Activated naive CD4-positive, alpha-beta T cell treated with anti-CD3 and anti-CD28 coated beads, Interleukin-2, amount 10 ng/mL, durations not matched to agents 7 days and 5 days (primary cell): ENCODE measurements at regions not wholly inside any gene's neighbourhood (a gene's known extent, or its start where the extent isn't known, plus 50 kb on each side); places are given as distances from the start of the nearest gene placed in this dataset.

ENCODE experiments used
- CTCF ChIA-PET: fragments of 350-600 bp; sonication (Branson Sonifier 250); formaldehyde crosslinking; loops from one replicate; lab custom pipeline; 2021; ENCODE audit warnings: antibody characterized with exemption; lab: Charles Lee
- DNase-seq: peaks from one replicate; pipeline ENCODE4 v3.0.0-alpha.2; 2020
- H3K27ac Mint-ChIP-seq: one replicate; pipeline ENCODE4 v1.8.0; 2021; ENCODE audit warnings: mild to moderate bottlenecking, moderate library complexity, mixed read lengths
- H3K27me3 Mint-ChIP-seq: one replicate; pipeline ENCODE4 v1.8.0; 2021; ENCODE audit warnings: mild to moderate bottlenecking, mixed read lengths
- H3K36me3 Mint-ChIP-seq: one replicate; pipeline ENCODE4 v1.8.0; 2021; ENCODE audit warnings: mixed read lengths
- H3K4me1 Mint-ChIP-seq: one replicate; pipeline ENCODE4 v1.8.0; 2021; ENCODE audit warnings: mixed read lengths
- H3K4me3 Mint-ChIP-seq: one replicate; pipeline ENCODE4 v1.8.0; 2021; ENCODE audit warnings: mild to moderate bottlenecking, moderate library complexity, mixed read lengths
- H3K9me3 Mint-ChIP-seq: one replicate; pipeline ENCODE4 v1.8.0; 2021; ENCODE audit warnings: mixed read lengths

DNA sequence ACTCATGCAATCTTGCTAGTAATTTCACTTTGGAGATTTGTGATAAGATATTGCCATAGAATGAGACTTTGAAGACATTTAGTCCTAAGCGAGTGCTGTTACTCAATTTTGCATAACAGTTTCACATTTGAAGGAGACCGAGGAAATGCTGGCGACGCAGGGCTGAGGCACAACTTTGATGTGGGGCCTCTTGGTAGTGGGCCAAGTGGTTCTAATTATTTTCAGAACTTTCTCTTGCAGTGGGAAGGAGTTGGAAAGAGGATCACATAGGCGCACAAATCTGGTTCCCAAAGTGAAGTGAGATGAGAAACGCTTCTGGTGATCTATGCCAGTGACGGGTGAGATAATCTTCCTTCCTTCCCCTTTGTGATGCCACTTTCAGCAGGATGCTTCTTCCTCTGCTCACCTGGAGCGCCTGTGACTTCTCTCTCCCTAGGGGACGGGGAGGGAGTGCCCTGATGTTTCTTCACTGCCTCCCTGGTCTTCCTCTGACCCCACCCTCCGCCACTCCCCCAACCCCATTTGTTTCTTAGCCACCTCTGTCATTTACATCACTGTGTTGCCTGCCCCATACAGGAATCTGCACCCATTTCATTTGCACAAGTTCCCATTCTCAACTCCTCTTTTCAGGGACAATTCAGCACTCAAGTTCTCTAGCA lies 138.9 kb upstream of the MID1 start:
- Mint-ChIP-seq H3K4me3 (no peak overlapping the region), H3K27ac (no peak overlapping the region), H3K36me3 (no peaks in the 10 kb centered on the region), H3K9me3 (peaks cover 2% of the 10 kb centered on the region), H3K4me1 (no peaks in the 10 kb centered on the region), H3K27me3 (no peaks in the 10 kb centered on the region)
- no peak for DNase-seq
- CTCF ChIA-PET: no interaction called here

DNA sequence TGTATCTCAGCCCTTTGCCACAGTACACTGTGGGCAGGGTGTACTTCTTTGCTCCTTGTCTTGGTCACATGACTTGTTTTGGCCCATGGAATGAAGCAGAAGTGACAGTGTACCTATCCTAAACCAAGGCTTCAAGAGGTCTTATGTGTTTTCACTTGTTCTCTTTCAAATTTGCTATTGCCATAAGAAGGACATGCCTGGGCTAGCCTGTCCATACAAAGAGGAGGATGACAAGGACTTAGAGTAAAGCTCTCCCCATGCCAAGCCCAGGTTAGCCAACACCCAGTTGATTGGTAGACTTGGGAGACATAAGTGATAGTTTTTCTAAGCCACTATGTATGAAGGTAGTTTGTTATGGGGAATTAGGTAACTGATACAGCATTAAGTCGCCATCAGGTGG lies 141.1 kb upstream of the MID1 start:
- DNase-seq: no peak
- CTCF ChIA-PET: no interaction called here
- no peak overlapping the region for H3K4me3 Mint-ChIP-seq

DNA sequence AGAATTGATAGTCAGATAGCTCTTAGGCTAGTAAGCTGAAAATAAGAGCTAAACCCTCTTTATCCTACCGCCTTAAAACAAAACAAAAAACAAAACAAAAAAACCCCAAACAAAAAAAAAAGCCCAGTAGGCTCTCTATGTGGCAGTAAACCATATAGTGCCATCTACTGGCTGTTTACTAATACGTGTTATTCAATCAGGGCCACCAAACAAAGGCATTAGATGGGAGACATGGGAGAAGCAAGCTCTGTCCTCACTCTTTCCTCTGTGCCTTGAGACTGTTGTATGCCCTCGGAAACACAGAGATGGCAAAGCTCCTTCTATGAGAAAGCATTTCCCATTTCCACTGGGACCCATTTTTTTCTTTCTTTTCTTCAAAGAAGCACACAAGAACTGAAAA lies 148.8 kb upstream of the MID1 start:
- H3K4me3 Mint-ChIP-seq: no peak overlapping the region
- no peaks in the 10 kb centered on the region for H3K36me3 Mint-ChIP-seq
- H3K4me1 Mint-ChIP-seq: no peaks in the 10 kb centered on the region
- H3K27ac Mint-ChIP-seq: no peak overlapping the region
- no peak for DNase-seq
- no peaks in the 10 kb centered on the region for H3K9me3 Mint-ChIP-seq
- H3K27me3 Mint-ChIP-seq: peaks cover 4% of the 10 kb centered on the region
- CTCF ChIA-PET: interaction anchor here (0.7 to 1.5 kb wide), 3 partner anchors 23 to 579 kb away, joined by 4 to 6 read pairs (median 5); no protein-coding TSS in a partner anchor

More for the DNA sequence above, 141.1 kb upstream of the MID1 start:
- Mint-ChIP-seq H3K4me1 (no peaks in the 10 kb centered on the region), H3K36me3 (no peaks in the 10 kb centered on the region), H3K27ac (no peak overlapping the region), H3K9me3 (peaks cover 2% of the 10 kb centered on the region), H3K27me3 (no peaks in the 10 kb centered on the region)

DNA sequence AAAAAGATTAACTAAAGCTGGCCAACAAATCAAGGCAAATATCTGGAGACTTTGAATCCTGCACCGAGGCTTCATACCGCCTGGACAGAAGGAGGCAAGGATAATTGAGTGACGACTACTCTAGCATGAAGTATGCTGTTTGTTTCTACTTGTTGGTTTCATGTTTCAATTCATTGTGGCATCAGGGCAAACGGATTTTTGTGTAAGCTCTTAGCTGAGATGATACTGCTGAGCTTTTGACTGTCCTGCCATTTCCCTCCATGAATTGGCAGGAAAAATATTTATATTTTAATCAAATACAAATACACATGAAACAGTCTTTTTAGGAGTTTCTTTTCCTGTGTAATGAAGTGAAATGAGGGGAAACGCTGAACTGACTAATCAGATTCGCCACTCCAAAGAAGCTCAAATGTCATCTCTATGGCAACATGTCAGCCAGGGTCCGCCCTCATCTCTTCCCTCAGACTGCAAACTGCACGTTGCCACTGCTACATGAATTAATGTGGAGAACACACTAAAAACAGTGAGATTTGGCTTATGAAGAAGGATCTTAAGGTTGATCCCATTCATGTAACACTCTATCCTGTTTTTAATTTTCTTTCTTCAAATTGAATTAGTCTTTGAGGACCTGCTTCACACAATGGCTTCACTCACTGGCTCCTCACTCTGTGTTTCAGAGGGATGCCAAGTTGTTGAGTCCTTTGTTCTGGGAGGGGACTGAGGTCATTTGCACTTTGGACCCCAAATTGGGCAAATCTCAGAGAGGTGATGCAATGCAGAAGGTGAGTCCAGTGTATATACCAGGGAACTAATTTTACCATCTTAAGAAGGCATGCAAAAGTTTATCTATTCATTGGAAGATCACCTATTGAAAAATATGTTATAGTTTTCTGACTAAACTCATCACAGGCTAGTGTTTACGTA lies 149.6 kb upstream of the MID1 start:
- Mint-ChIP-seq H3K9me3 (no peaks in the 10 kb centered on the region), H3K4me1 (no peaks in the 10 kb centered on the region), H3K27ac (no peak overlapping the region), H3K36me3 (no peaks in the 10 kb centered on the region), H3K27me3 (peaks cover 4% of the 10 kb centered on the region), H3K4me3 (no peak overlapping the region)
- DNase-seq: no peak
- CTCF ChIA-PET: interaction anchor here (0.7 to 1.5 kb wide), 3 partner anchors 23 to 580 kb away, joined by 4 to 6 read pairs (median 5); no protein-coding TSS in a partner anchor

DNA sequence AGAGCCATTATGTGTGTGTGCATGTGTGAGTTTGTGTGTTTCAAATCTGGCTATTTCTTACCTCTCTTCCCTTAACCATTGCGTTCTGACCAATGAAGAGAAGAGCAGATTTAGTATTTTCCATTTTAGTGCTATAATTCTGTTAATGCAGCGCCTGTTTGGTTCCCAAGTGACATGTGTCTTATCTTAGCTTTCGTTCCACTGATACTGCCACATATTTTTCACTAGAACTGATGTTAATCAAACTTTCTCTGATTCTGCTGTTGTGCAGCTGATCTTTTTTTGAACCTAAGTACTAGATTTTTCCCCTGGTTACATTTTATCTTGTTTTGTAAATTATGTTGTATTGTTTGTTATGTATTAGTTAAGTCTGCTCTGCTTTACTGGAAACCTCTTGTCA lies 152.9 kb upstream of the MID1 start:
- Mint-ChIP-seq H3K4me1 (no peaks in the 10 kb centered on the region), H3K4me3 (no peak overlapping the region), H3K36me3 (no peaks in the 10 kb centered on the region), H3K27me3 (peaks cover 4% of the 10 kb centered on the region), H3K27ac (no peak overlapping the region), H3K9me3 (no peaks in the 10 kb centered on the region)
- DNase-seq: no peak
- CTCF ChIA-PET: no interaction called here

DNA sequence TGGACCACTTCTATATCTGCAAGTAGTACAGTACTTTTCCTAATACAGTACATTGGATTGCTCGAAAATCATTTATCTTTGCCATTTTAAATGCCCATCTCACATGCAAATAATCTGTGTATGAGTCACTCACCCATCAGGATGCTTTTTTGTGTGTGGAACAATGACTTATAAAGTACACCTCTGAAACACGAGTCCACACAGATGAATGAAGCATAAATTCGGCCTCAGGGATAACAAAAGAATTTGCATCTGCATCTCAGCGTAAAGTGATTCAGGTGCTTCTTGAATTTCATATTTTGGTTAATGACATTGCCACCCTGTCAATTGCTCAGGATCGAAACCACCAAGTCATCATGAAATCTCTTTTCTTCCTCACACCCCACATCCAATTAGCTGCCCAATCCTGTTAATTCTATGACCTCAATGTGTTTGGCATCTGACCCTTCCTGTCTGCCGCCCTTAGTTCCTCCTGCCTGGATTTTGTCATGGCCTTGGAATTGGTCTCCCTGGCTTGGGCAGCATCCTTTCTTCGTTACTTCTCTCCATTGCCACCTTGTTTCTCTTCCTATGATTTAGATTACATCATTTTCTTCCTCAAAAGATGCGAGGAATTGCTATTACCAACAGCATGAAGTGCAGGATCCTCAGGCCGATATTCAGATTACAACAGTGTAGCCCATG lies 161.6 kb upstream of the MID1 start:
- no peak overlapping the region for H3K4me3 Mint-ChIP-seq
- CTCF ChIA-PET: no interaction called here
- H3K36me3 Mint-ChIP-seq: no peaks in the 10 kb centered on the region
- H3K27ac Mint-ChIP-seq: no peak overlapping the region
- no peaks in the 10 kb centered on the region for H3K4me1 Mint-ChIP-seq
- no peak for DNase-seq
- H3K9me3 Mint-ChIP-seq: no peaks in the 10 kb centered on the region
- no peaks in the 10 kb centered on the region for H3K27me3 Mint-ChIP-seq

DNA sequence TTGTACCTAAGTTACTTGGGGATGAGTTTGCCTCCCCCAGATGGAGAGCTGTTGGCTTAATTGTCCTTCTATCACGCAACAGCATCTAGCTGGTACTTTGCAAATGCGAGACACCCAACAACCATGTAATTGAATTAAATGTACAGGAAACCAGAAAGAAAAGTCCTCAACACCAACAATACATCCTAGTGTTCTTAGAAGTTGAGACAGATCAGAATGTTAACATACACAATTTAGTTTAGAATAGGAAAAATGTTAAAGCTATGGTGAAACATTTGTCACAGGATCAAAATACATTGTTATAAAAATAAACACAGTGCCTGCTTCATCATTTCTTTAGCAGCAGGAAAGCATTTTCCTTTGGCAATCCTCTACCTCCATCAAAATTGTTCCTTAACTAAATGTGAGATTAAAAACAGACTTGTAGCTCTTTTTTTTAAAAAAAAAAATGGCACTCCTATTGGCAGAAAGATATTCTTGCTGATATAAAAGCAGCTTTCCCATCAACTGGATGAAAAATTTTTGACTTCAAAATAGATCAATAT lies 163.1 kb upstream of the MID1 start:
- no peaks in the 10 kb centered on the region for H3K36me3 Mint-ChIP-seq
- no peaks in the 10 kb centered on the region for H3K4me1 Mint-ChIP-seq
- H3K27me3 Mint-ChIP-seq: no peaks in the 10 kb centered on the region
- CTCF ChIA-PET: no interaction called here
- no peak overlapping the region for H3K4me3 Mint-ChIP-seq
- H3K9me3 Mint-ChIP-seq: no peaks in the 10 kb centered on the region
- H3K27ac Mint-ChIP-seq: no peak overlapping the region
- DNase-seq: no peak

DNA sequence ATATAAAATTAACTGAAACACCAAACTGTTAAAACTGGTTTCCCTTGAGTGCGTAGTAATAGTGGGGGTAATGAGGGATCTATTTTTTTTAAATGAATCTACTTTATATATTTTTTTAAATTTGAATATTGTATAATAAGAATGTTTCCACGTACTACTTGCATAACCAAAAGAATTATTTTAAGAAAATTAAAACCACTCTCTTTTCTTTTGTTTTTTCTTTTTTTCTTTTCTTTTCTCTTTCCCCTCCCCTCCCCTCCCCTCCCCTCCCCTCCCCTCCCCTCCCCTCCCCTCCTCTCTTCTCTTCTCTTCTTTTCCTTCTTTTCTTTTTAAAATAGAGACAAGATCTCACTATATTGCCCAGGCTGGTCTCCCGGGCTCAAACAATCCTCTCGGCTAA lies 166.9 kb upstream of the MID1 start:
- Mint-ChIP-seq H3K36me3 (no peaks in the 10 kb centered on the region), H3K4me1 (no peaks in the 10 kb centered on the region), H3K27ac (no peak overlapping the region), H3K9me3 (no peaks in the 10 kb centered on the region), H3K4me3 (no peak overlapping the region), H3K27me3 (no peaks in the 10 kb centered on the region)
- no peak for DNase-seq
- CTCF ChIA-PET: no interaction called here

DNA sequence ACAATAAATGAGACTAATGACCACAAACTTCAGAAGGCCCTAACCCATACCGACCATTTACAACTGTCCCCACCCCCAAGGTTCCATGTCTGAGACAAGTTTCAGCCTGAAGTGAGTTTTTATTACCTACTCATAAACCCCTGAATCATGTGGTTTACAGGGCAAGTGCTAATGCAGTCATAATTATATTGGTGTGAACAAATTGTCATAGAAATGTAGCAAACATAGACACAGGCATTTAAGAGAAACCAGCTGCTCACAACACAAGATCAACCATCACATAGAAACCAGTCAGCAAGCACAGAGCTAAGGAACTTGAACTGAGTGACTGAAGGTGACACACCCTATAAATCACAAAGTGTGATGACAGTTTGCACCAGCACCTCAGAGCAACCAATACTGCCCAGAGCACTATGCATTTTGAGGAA lies 173.8 kb upstream of the MID1 start:
- H3K9me3 Mint-ChIP-seq: no peaks in the 10 kb centered on the region
- H3K27ac Mint-ChIP-seq: no peak overlapping the region
- H3K27me3 Mint-ChIP-seq: no peaks in the 10 kb centered on the region
- DNase-seq: no peak
- H3K4me1 Mint-ChIP-seq: no peaks in the 10 kb centered on the region
- H3K36me3 Mint-ChIP-seq: no peaks in the 10 kb centered on the region
- H3K4me3 Mint-ChIP-seq: no peak overlapping the region
- CTCF ChIA-PET: no interaction called here

DNA sequence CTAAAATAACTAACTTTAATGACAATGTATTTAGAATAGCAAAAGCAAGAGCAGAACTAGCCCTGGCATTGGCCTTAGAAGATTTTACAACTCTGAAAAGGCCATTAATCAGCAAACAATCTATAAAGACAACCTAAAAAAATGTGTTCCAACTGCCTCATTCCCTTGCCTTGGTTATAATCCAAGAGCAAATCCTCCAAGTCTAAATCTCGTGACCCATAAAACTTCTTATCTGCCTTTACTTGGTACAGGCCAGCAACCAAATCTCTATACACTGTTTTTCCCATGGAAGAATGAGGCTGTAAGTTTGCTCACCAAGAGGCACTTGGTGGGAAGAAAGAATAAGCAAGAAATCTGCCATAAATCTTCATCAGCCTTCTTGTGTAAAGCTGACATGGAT lies 175.3 kb upstream of the MID1 start:
- no peaks in the 10 kb centered on the region for H3K36me3 Mint-ChIP-seq
- no peaks in the 10 kb centered on the region for H3K9me3 Mint-ChIP-seq
- H3K4me1 Mint-ChIP-seq: no peaks in the 10 kb centered on the region
- no peak for DNase-seq
- no peak overlapping the region for H3K27ac Mint-ChIP-seq
- H3K4me3 Mint-ChIP-seq: no peak overlapping the region
- CTCF ChIA-PET: interaction anchor here (0.7 kb wide), 1 partner anchor 9 kb away, joined by 3 read pairs; no protein-coding TSS in a partner anchor
- H3K27me3 Mint-ChIP-seq: no peaks in the 10 kb centered on the region

DNA sequence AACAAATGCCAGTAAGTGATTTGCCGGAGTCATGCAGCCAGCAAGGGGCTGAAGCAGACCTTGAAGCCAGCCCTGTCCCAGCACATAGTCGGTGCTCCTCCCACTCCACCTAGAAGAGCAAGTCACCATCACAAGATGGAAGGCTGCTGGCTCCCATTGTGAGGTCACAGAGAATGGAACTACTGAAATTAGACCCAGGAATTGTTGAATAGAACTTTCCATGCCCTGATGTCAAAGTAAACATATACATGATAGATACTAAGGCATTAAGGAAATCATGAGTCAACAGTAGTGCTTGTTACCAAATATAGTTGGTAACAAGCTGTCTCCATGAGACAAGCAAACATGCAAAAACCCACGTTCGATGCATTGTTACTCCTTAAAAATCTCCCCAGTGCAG lies 177.1 kb upstream of the MID1 start:
- Mint-ChIP-seq H3K27me3 (no peaks in the 10 kb centered on the region), H3K4me3 (no peak overlapping the region), H3K4me1 (no peaks in the 10 kb centered on the region), H3K27ac (no peak overlapping the region), H3K36me3 (no peaks in the 10 kb centered on the region), H3K9me3 (no peaks in the 10 kb centered on the region)
- CTCF ChIA-PET: no interaction called here
- no peak for DNase-seq

DNA sequence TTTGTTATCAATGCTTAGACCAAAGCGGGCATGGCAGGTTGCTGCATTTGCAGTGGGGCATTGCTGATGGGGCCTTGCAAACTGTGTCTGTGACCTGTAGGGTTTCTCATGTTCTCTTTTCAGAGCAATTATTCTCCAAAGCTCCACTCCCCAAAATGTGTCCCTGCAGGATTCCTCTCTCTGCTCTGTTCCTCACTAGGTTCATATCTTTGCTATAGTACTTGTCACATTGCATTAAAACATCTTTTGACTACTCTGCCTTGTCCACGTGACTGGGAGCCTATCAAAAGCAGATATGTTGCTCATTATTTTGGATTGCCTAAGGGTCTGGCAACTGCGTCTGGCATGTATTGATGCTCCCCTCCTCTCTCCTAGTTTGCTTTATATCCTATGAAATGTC lies 177.7 kb upstream of the MID1 start:
- CTCF ChIA-PET: no interaction called here
- no peak for DNase-seq
- H3K36me3 Mint-ChIP-seq: no peaks in the 10 kb centered on the region

DNA sequence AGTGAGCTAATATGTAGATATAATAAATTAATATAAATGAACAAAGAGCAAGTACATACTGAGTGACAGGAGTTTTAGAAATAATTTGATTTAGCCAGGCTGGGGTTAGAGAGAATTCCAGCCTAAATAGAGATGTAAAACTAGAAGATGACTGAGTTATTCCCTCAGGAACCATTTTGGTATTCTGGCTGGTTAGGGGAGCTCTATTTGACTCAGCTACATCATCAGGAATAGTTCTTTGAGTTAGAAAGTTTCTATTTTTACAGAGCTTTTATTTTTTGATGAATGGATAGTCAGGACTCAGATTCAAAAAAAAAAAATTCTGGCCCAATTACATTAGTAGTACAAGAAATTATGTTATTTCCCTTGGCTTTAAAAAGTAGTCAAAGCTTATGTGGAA lies 180.4 kb upstream of the MID1 start:
- H3K36me3 Mint-ChIP-seq: no peaks in the 10 kb centered on the region
- no peak overlapping the region for H3K27ac Mint-ChIP-seq
- H3K4me1 Mint-ChIP-seq: no peaks in the 10 kb centered on the region
- peaks cover 2% of the 10 kb centered on the region for H3K9me3 Mint-ChIP-seq
- no peak overlapping the region for H3K4me3 Mint-ChIP-seq
- DNase-seq: no peak
- H3K27me3 Mint-ChIP-seq: no peaks in the 10 kb centered on the region
- CTCF ChIA-PET: no interaction called here

More for the DNA sequence above, 177.7 kb upstream of the MID1 start:
- no peaks in the 10 kb centered on the region for H3K9me3 Mint-ChIP-seq
- no peak overlapping the region for H3K27ac Mint-ChIP-seq
- no peak overlapping the region for H3K4me3 Mint-ChIP-seq
- no peaks in the 10 kb centered on the region for H3K4me1 Mint-ChIP-seq
- H3K27me3 Mint-ChIP-seq: no peaks in the 10 kb centered on the region

DNA sequence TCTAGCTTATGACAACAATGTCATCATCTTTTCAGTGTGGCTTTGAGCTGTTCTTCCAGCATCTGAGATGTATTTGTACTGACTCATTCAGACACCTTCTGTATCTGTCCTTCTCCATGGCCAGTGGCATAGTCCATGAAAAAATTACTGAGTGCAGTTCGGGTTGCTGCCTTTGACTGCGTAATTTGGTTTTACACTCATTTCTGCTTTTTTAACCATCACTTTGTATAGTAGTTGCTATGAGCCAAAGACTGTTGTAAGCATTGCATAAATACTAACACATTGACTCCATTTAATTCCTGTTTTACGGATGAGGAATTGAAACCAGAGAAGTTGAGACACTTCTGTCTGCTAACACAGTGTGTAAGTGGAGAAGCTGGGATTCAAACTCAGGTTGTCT lies 190.7 kb upstream of the MID1 start:
- Mint-ChIP-seq H3K9me3 (peaks cover 2% of the 10 kb centered on the region), H3K27me3 (no peaks in the 10 kb centered on the region), H3K4me3 (no peak overlapping the region), H3K27ac (no peak overlapping the region), H3K4me1 (no peaks in the 10 kb centered on the region), H3K36me3 (no peaks in the 10 kb centered on the region)
- CTCF ChIA-PET: no interaction called here
- no peak for DNase-seq
